ENCODE measurements at regions not wholly inside any gene's neighbourhood (a gene's known extent, or its start where the extent isn't known, plus 50 kb on each side); places are given as distances from the start of the nearest gene placed in this dataset.

DNA sequence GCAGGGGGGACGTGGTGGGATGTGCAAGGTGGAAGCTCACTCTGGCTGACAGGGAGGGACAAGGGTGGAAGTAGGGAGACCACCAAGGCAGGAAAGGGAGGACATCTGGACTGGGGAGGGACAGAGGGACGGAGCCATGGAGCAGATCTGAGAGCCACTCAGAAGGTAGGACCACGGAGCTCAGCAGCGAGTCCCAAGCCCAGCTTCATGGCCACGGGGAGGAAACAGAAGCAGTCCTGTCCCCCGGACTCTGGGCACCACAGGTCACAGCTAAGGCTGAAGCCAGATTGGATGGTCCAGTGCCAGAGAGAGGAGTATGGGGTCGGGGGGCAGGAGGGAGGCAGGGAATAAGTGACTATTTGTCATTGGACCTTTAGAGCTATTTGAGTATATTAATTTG is 220.1 kb downstream of the TBC1D2B start:
- CTCF ChIA-PET (ENCODE audit: low intra/inter-chr PET ratio, low total read pairs) = no interaction called here
- TF ChIP-seq MEIS2 (CRISPR knock-in tag; IDR thresholded peaks at IDR 0.05) (no peak), TOPORS (CRISPR knock-in tag; IDR thresholded peaks at IDR 0.05) (no peak), PATZ1 (CRISPR knock-in tag; IDR thresholded peaks at IDR 0.05) (no peak), ZNF430 (CRISPR knock-in tag; IDR thresholded peaks at IDR 0.05) (no peak), ZNF432 (CRISPR knock-in tag; IDR thresholded peaks at IDR 0.05; ENCODE audit: borderline replicate concordance) (no peak), ZNF207 (IDR thresholded peaks at IDR 0.05; ENCODE audit: borderline replicate concordance) (no peak), TBX2 (CRISPR knock-in tag; IDR thresholded peaks at IDR 0.05; ENCODE audit: borderline replicate concordance) (no peak)
- Histone ChIP-seq H3K4me1 (ENCODE audit: insufficient read depth, low read length) (peaks cover 11% of the 10 kb centered on the region), H3K27me3 (ENCODE audit: control insufficient read depth in 1 of 2, insufficient read depth in 2 of 2, low read length in 2 of 2) (peaks cover 2 to 17% of the 10 kb centered on the region in 2 experiments; a peak in 2 of 5 replicates), H3K4me3 (replicated peaks in 1 of 3; ENCODE audit: insufficient read depth in 1 of 3, low read depth in 2 of 3, low read length in 3 of 3) (no peak overlapping the region), H2AFZ (ENCODE audit: low read length) (no peak overlapping the region), H3K27ac (ENCODE audit: extremely low read length, insufficient read depth, low read length) (no peak overlapping the region), H4K20me1 (ENCODE audit: insufficient read depth, low read length) (no peaks in the 10 kb centered on the region), H3K36me3 (replicated peaks in 1 of 2; ENCODE audit: control insufficient read depth in 1 of 2, insufficient read depth in 2 of 2, low read length in 2 of 2) (no peaks in the 10 kb centered on the region), H3K4me2 (ENCODE audit: low read depth, low read length) (no peak overlapping the region), H3K79me2 (ENCODE audit: insufficient read depth, low read length) (no peaks in the 10 kb centered on the region), H3K9ac (ENCODE audit: insufficient read depth, low read depth, low read length) (no peak overlapping the region), H3K9me3 (ENCODE audit: low read length) (no peaks in the 10 kb centered on the region)
- BruUV-seq (replicated peaks) = no TSS peak
- no peak for ATAC-seq
- FAIRE-seq = no peak
- intact Hi-C loops (cut with micrococcal nuclease; ENCODE audit: unreplicated experiment) (no loop called here), in situ Hi-C loops (cut with HindIII; ENCODE audit: extremely low pct_ligation_motif_present, low pct_unique_long_range_greater_than_20kb) (no loop called here)
- POLR2A ChIA-PET = no interaction called here
- WGBS (ENCODE audit: low lambda C conversion rate) = 23% methylated on average over 7 of the region's 7 CpGs
- no peak for DNase-seq (ENCODE audit: low spot score)

- in situ Hi-C loops (cut with HindIII; ENCODE audit: extremely low pct_ligation_motif_present, low pct_unique_long_range_greater_than_20kb) = no loop called here
- intact Hi-C loops (cut with micrococcal nuclease; ENCODE audit: unreplicated experiment) = no loop called here
- no peak overlapping the region for H2AFZ ChIP-seq (ENCODE audit: low read length)
- H3K4me3 ChIP-seq (replicated peaks in 1 of 3; ENCODE audit: insufficient read depth in 1 of 3, low read depth in 2 of 3, low read length in 3 of 3) = no peak overlapping the region
- H3K36me3 ChIP-seq (replicated peaks in 1 of 2; ENCODE audit: control insufficient read depth in 1 of 2, insufficient read depth in 2 of 2, low read length in 2 of 2) = no peaks in the 10 kb centered on the region
- WGBS (ENCODE audit: low lambda C conversion rate) = 17% methylated on average over 1 of the region's 1 CpG
- H3K27me3 ChIP-seq (ENCODE audit: control insufficient read depth in 1 of 2, insufficient read depth in 2 of 2, low read length in 2 of 2) = peaks cover 0 to 23% of the 10 kb centered on the region in 2 experiments; a peak in 2 of 5 replicates
- ChIA-PET CTCF (ENCODE audit: low intra/inter-chr PET ratio, low total read pairs) (no interaction called here), POLR2A (no interaction called here)
- DNase-seq (ENCODE audit: low spot score) (no peak), FAIRE-seq (no peak), ATAC-seq (no peak)
- no peak overlapping the region for H3K9ac ChIP-seq (ENCODE audit: insufficient read depth, low read depth, low read length)
- H3K79me2 ChIP-seq (ENCODE audit: insufficient read depth, low read length) = no peaks in the 10 kb centered on the region
- BruUV-seq (replicated peaks) = no TSS peak
- no peaks in the 10 kb centered on the region for H4K20me1 ChIP-seq (ENCODE audit: insufficient read depth, low read length)
- no peak overlapping the region for H3K27ac ChIP-seq (ENCODE audit: extremely low read length, insufficient read depth, low read length)
- no peaks in the 10 kb centered on the region for H3K9me3 ChIP-seq (ENCODE audit: low read length)
- H3K4me1 ChIP-seq (ENCODE audit: insufficient read depth, low read length) = peaks cover 11% of the 10 kb centered on the region
- H3K4me2 ChIP-seq (ENCODE audit: low read depth, low read length) = no peak overlapping the region
- TF ChIP-seq ZFX (CRISPR knock-in tag; IDR thresholded peaks at IDR 0.05; ENCODE audit: low read depth) (no peak), ELF3 (CRISPR knock-in tag; IDR thresholded peaks at IDR 0.05) (no peak), MTF2 (CRISPR knock-in tag; IDR thresholded peaks at IDR 0.05; ENCODE audit: borderline replicate concordance) (no peak), ZKSCAN5 (CRISPR knock-in tag; IDR thresholded peaks at IDR 0.05) (no peak), ZNF484 (CRISPR knock-in tag; IDR thresholded peaks at IDR 0.05; ENCODE audit: borderline replicate concordance, low read depth) (no peak), HDAC2 (CRISPR knock-in tag; IDR thresholded peaks at IDR 0.05) (no peak)
- TF ChIP-seq, protein P1, sequence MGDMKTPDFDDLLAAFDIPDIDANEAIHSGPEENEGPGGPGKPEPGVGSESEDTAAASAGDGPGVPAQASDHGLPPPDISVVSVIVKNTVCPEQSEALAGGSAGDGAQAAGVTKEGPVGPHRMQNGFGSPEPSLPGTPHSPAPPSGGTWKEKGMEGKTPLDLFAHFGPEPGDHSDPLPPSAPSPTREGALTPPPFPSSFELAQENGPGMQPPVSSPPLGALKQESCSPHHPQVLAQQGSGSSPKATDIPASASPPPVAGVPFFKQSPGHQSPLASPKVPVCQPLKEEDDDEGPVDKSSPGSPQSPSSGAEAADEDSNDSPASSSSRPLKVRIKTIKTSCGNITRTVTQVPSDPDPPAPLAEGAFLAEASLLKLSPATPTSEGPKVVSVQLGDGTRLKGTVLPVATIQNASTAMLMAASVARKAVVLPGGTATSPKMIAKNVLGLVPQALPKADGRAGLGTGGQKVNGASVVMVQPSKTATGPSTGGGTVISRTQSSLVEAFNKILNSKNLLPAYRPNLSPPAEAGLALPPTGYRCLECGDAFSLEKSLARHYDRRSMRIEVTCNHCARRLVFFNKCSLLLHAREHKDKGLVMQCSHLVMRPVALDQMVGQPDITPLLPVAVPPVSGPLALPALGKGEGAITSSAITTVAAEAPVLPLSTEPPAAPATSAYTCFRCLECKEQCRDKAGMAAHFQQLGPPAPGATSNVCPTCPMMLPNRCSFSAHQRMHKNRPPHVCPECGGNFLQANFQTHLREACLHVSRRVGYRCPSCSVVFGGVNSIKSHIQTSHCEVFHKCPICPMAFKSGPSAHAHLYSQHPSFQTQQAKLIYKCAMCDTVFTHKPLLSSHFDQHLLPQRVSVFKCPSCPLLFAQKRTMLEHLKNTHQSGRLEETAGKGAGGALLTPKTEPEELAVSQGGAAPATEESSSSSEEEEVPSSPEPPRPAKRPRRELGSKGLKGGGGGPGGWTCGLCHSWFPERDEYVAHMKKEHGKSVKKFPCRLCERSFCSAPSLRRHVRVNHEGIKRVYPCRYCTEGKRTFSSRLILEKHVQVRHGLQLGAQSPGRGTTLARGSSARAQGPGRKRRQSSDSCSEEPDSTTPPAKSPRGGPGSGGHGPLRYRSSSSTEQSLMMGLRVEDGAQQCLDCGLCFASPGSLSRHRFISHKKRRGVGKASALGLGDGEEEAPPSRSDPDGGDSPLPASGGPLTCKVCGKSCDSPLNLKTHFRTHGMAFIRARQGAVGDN (CRISPR knock-in tag; IDR thresholded peaks at IDR 0.05) = no peak
Observed at GRCh38 chr15:77856705-77857346, 220.7 kb downstream of the TBC1D2B start.
